GM12878 (cell line): ENCODE measurements at regions not wholly inside any gene's neighbourhood (a gene's known extent, or its start where the extent isn't known, plus 50 kb on each side); places are given as distances from the start of the nearest gene placed in this dataset.

Experiments used
- ATAC-seq: fragments of 200-7000 bp; cut with Tn5 transposase; 3 replicates; pipeline ENCODE4 v1.9.1; 2020; ENCODE audit warnings: mild to moderate bottlenecking, moderate library complexity
- BruUV-seq: library from RNA; stranded (reverse); fragments of 400-500 nt; replicated peaks from 2 replicates; lab custom pipeline; 2021; lab: Mats Ljungman, UMichigan
- CTCF ChIA-PET: fragments of 300-600 bp; sonication (Branson Sonifier 250); formaldehyde crosslinking; extraction: SDS; loops from one replicate; lab custom pipeline; 2021; ENCODE audit warnings: inconsistent platforms; lab: Yijun Ruan, JAX
- POLR2A ChIA-PET: fragments of 350-600 bp; formaldehyde crosslinking; extraction: SDS; loops from one replicate; lab custom pipeline; 2021; ENCODE audit warnings: inconsistent platforms; lab: Charles Lee
- RAD21 ChIA-PET: fragments of 300-600 bp; sonication (Branson Sonifier 250); formaldehyde crosslinking; loops from one replicate; lab custom pipeline; 2023; ENCODE audit warnings: antibody characterized with exemption; ENCODE audit not compliant: unreplicated experiment; lab: Charles Lee
- SMC1A ChIA-PET: fragments of 300-600 bp; sonication (Branson Sonifier 250); formaldehyde crosslinking; loops from one replicate; lab custom pipeline; 2023; ENCODE audit not compliant: unreplicated experiment, uncharacterized antibody; lab: Charles Lee
- DNase-seq: peaks from one replicate; pipeline ENCODE4 v3.0.0-alpha.2; 2011; ENCODE audit warnings: low read depth, low spot score
- FAIRE-seq: peaks from 3 replicates; lab custom pipeline; 2011; peaks lifted over from hg19 to GRCh38; lab: Jason Lieb, UNC
- H2AFZ ChIP-seq: 2 replicates; pipeline ENCODE4 v1.6.0; 2011; ENCODE audit warnings: low read depth, low read length, control low read depth; ENCODE audit not compliant: control insufficient read depth
- H3K27ac ChIP-seq: 2 replicates; pipeline ENCODE4 v1.5.1; 2011; ENCODE audit warnings: control low read depth; ENCODE audit not compliant: control insufficient read depth, insufficient read depth
- H3K27me3 ChIP-seq, 2 experiments: replicated peaks in 1 of 2; 2 replicates each; pipeline versions ENCODE4 v1.6.0 to v1.6.1; 2011; ENCODE audit warnings: low read length in 1 of 2; ENCODE audit not compliant: control insufficient read depth in 2 of 2, insufficient read depth in 2 of 2
- H3K36me3 ChIP-seq, 2 experiments: 2 replicates each; pipeline ENCODE4 v1.5.1; 2011; ENCODE audit warnings: low read length in 1 of 2; ENCODE audit not compliant: control insufficient read depth in 2 of 2, insufficient read depth in 2 of 2
- H3K4me1 ChIP-seq: 2 replicates; pipeline ENCODE4 v1.6.1; 2011; ENCODE audit warnings: mild to moderate bottlenecking, low read length, moderate library complexity, mixed read lengths; ENCODE audit not compliant: control insufficient read depth, insufficient read depth
- H3K4me2 ChIP-seq: 2 replicates; pipeline ENCODE4 v1.6.0; 2011; ENCODE audit warnings: control low read depth; ENCODE audit not compliant: control insufficient read depth, insufficient read depth
- H3K4me3 ChIP-seq: fragments of 200-600 bp; sonication (generic); 2 replicates; pipeline ENCODE4 v1.5.1; 2016
- H3K79me2 ChIP-seq: 2 replicates; pipeline ENCODE4 v1.6.0; 2011; ENCODE audit warnings: low read length; ENCODE audit not compliant: control insufficient read depth, insufficient read depth
- H3K9ac ChIP-seq: 2 replicates; pipeline ENCODE4 v1.8.0; 2011; ENCODE audit warnings: low read length, control low read depth, mixed read lengths; ENCODE audit not compliant: control insufficient read depth, insufficient read depth
- H3K9me3 ChIP-seq: replicated peaks from 3 replicates; pipeline ENCODE4 v1.5.1; 2011; ENCODE audit warnings: mild to moderate bottlenecking, low read length; ENCODE audit not compliant: control insufficient read depth, insufficient read depth
- H4K20me1 ChIP-seq: 2 replicates; pipeline ENCODE4 v1.6.0; 2011; ENCODE audit not compliant: control insufficient read depth, insufficient read depth
- ATF7 ChIP-seq: fragments of 450-650 bp; IDR thresholded peaks from 2 replicates; pipeline ENCODE4 v1.6.1; 2016; ENCODE audit warnings: low read depth, mild to moderate bottlenecking
- CBX3 ChIP-seq: fragments of 200-600 bp; sonication (generic); IDR thresholded peaks from 2 replicates; pipeline ENCODE4 v1.6.1; 2016; ENCODE audit warnings: low read depth, borderline replicate concordance
- ESRRA ChIP-seq: IDR thresholded peaks from 2 replicates; pipeline ENCODE4 v1.6.1; 2012; ENCODE audit warnings: mild to moderate bottlenecking, low read length, improper control_type of control experiment
- LARP7 ChIP-seq: fragments of 450-650 bp; IDR thresholded peaks from 2 replicates; pipeline ENCODE4 v1.6.1; 2017; ENCODE audit warnings: mild to moderate bottlenecking
- MTA3 ChIP-seq: IDR thresholded peaks from 2 replicates; pipeline ENCODE4 v1.6.1; 2012; ENCODE audit warnings: low read length, inconsistent platforms, borderline replicate concordance
- RUNX3 ChIP-seq: IDR thresholded peaks from 2 replicates; pipeline ENCODE4 v1.6.1; 2012; ENCODE audit warnings: low read length, inconsistent platforms
- TCF12 ChIP-seq: IDR thresholded peaks from 2 replicates; pipeline ENCODE4 v1.6.1; 2011; ENCODE audit warnings: low read depth, mild to moderate bottlenecking, low read length
- YBX1 ChIP-seq: fragments of 450-650 bp; IDR thresholded peaks from 2 replicates; pipeline ENCODE4 v1.6.1; 2016; ENCODE audit warnings: antibody characterized with exemption
- ZNF24 ChIP-seq: fragments of 450-650 bp; IDR thresholded peaks from 2 replicates; pipeline ENCODE4 v1.6.1; 2017; ENCODE audit warnings: antibody characterized with exemption, mild to moderate bottlenecking
- WGBS: methylation state at CpG from one replicate; pipeline ENCODE4 v1.1.6; 2016; ENCODE audit warnings: low lambda C conversion rate; ENCODE audit not compliant: insufficient replicate concordance, insufficient coverage; ENCODE audit errors: missing lambda C conversion rate; 5-methylcytosine and 5-hydroxymethylcytosine counted together
- in situ Hi-C: fragments of 300-500 bp; cut with MboI; formaldehyde crosslinking; loops from 9 replicates; pipeline ENCODE4 v1.14.3; 2018; ENCODE audit warnings: mixed read lengths
- intact Hi-C: fragments of 100-400 bp; cut with micrococcal nuclease; formaldehyde crosslinking; loops from one replicate; pipeline ENCODE4 v1.14.2; 2022; ENCODE audit not compliant: unreplicated experiment
- TF ChIP-seq, protein P1 (sequence below): fragments of 450-650 bp; IDR thresholded peaks from 2 replicates; pipeline ENCODE4 v1.6.1; 2017; ENCODE audit warnings: mild to moderate bottlenecking, moderate library complexity

DNA sequence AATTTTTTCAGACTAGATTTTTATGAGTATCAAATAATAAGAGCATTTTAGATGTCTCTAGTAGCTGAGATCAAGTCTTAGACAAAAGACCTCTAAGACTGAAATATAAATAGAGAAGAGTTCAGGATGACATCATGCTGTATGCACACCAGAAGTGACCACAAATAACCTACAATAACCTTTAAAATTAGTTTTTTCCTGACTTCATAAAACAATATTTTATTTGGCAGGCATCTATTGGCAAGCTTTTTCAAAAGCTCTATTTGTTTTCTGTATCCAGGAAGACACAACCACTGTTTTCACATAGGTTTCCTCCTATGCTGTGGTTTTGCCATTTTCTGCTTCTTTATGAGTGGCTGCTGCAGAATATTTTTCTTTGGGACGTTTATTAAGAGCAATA lies 359.1 kb downstream of the CRPPA start:
- WGBS: 0% methylated on average over 1 of the region's 1 CpG
- Histone ChIP-seq H3K4me3 (no peak overlapping the region), H4K20me1 (no peaks in the 10 kb centered on the region), H3K9ac (no peak overlapping the region), H3K9me3 (no peaks in the 10 kb centered on the region), H3K36me3 (no peaks in the 10 kb centered on the region), H3K27ac (no peak overlapping the region), H2AFZ (no peak overlapping the region), H3K4me1 (no peaks in the 10 kb centered on the region), H3K27me3 (no peaks in the 10 kb centered on the region), H3K79me2 (no peaks in the 10 kb centered on the region), H3K4me2 (no peak overlapping the region)
- ChIA-PET CTCF (interaction anchor here (1.4 kb wide), 1 partner anchor 24 kb away, joined by 3 read pairs; no protein-coding TSS in a partner anchor), POLR2A (no interaction called here), RAD21 (no interaction called here), SMC1A (no interaction called here)
- in situ Hi-C loops: loop anchor here (25.0 kb wide), 1 partner anchor 1350 kb away; no protein-coding TSS in a partner anchor
- peak; percentile 57 for ATAC-seq
- no peak for FAIRE-seq
- no TSS peak for BruUV-seq
- intact Hi-C loops: no loop called here
- TF ChIP-seq ZNF24: no peak
- no peak for TF ChIP-seq TCF12
- peak; percentile 13; the same call in 1 of the 2 replicates for TF ChIP-seq RUNX3
- TF ChIP-seq ATF7: peak; percentile 55; the same call in 1 of the 2 replicates
- DNase-seq: no peak

DNA sequence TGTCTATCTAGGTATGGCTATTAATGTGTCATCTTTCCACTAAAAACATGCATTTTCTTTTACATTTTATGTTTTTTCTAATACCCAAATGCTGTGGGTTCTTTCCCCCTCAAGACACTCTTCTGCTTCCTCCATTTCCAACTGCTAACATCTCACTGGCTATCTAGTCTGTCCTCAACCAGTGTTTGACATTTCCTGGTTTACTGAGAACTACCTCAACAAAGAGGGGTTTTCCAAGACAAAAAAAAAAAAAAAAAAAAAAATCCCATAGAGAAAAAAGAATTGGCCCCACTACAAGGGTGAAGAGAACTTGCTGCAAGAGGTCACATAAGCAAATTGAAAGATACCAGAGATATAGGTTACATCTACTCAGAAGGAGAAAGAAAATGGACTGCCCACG lies 359.7 kb downstream of the CRPPA start:
- Histone ChIP-seq H4K20me1 (no peaks in the 10 kb centered on the region), H3K27ac (no peak overlapping the region), H2AFZ (no peak overlapping the region; the same call in 1 of the 2 replicates), H3K9ac (no peak overlapping the region), H3K4me2 (no peak overlapping the region), H3K79me2 (no peaks in the 10 kb centered on the region), H3K4me3 (no peak overlapping the region), H3K4me1 (no peaks in the 10 kb centered on the region), H3K9me3 (no peaks in the 10 kb centered on the region), H3K36me3 (no peaks in the 10 kb centered on the region), H3K27me3 (no peaks in the 10 kb centered on the region)
- intact Hi-C loops (no loop called here), in situ Hi-C loops (loop anchor here (25.0 kb wide), 1 partner anchor 1349 kb away; no protein-coding TSS in a partner anchor)
- TF ChIP-seq, protein P1, sequence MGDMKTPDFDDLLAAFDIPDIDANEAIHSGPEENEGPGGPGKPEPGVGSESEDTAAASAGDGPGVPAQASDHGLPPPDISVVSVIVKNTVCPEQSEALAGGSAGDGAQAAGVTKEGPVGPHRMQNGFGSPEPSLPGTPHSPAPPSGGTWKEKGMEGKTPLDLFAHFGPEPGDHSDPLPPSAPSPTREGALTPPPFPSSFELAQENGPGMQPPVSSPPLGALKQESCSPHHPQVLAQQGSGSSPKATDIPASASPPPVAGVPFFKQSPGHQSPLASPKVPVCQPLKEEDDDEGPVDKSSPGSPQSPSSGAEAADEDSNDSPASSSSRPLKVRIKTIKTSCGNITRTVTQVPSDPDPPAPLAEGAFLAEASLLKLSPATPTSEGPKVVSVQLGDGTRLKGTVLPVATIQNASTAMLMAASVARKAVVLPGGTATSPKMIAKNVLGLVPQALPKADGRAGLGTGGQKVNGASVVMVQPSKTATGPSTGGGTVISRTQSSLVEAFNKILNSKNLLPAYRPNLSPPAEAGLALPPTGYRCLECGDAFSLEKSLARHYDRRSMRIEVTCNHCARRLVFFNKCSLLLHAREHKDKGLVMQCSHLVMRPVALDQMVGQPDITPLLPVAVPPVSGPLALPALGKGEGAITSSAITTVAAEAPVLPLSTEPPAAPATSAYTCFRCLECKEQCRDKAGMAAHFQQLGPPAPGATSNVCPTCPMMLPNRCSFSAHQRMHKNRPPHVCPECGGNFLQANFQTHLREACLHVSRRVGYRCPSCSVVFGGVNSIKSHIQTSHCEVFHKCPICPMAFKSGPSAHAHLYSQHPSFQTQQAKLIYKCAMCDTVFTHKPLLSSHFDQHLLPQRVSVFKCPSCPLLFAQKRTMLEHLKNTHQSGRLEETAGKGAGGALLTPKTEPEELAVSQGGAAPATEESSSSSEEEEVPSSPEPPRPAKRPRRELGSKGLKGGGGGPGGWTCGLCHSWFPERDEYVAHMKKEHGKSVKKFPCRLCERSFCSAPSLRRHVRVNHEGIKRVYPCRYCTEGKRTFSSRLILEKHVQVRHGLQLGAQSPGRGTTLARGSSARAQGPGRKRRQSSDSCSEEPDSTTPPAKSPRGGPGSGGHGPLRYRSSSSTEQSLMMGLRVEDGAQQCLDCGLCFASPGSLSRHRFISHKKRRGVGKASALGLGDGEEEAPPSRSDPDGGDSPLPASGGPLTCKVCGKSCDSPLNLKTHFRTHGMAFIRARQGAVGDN: no peak
- TF ChIP-seq LARP7 (no peak), MTA3 (no peak), YBX1 (no peak), ESRRA (no peak), TCF12 (no peak), CBX3 (no peak)
- ATAC-seq (peak; percentile 74), FAIRE-seq (no peak), DNase-seq (no peak)
- 0% methylated on average over 1 of the region's 1 CpG for whole genome bisulfite sequencing
- no TSS peak for BruUV-seq
- RAD21 ChIA-PET: no interaction called here
- SMC1A ChIA-PET: no interaction called here
- CTCF ChIA-PET: interaction anchor here (1.4 kb wide), 1 partner anchor 24 kb away, joined by 3 read pairs; no protein-coding TSS in a partner anchor
- POLR2A ChIA-PET: no interaction called here
